Stimulated activated CD4-positive, alpha-beta T cell treated with anti-CD3 and anti-CD28 coated beads, TNF-alpha, amount 100 ng/mL, for 48 hours (primary cell): ENCODE measurements at regions not wholly inside any gene's neighbourhood (a gene's known extent, or its start where the extent isn't known, plus 50 kb on each side); places are given as distances from the start of the nearest gene placed in this dataset.

Experiments used
- DNase-seq, 3 donors: peaks; one replicate each; pipeline ENCODE4 v3.0.0-alpha.2; 2020; ENCODE audit warnings: low read depth in 3 of 3

GRCh38 chr21:43364261-43364510 lies 62.7 kb downstream of the SIK1 start:
- no peak for DNase-seq

- no peak for DNase-seq
Measured at GRCh38 chr21:43363506-43364260, 63.2 kb downstream of the SIK1 start.

- no peak for DNase-seq
Measured at GRCh38 chr21:43362915-43363314, 64.0 kb downstream of the SIK1 start.

- DNase-seq, result peak; percentile 32 to 62 (median 41)
Measured at GRCh38 chr21:43362321-43362791, 64.6 kb downstream of the SIK1 start.

- peak in 1 of 3 donors; percentile 20 for DNase-seq
Measured at GRCh38 chr21:43361493-43362296, 65.2 kb downstream of the SIK1 start.

GRCh38 chr21:43361127-43361492 lies 65.8 kb downstream of the SIK1 start:
- no peak for DNase-seq

- no peak for DNase-seq
Measured at GRCh38 chr21:43360441-43361126, 66.3 kb downstream of the SIK1 start.

- no peak for DNase-seq
Measured at GRCh38 chr21:43358940-43359822, 67.8 kb downstream of the SIK1 start.

GRCh38 chr21:43357715-43358430 lies 69.1 kb downstream of the SIK1 start:
- no peak for DNase-seq

GRCh38 chr21:43355925-43356289 lies 71.0 kb downstream of the SIK1 start:
- DNase-seq, result no peak

GRCh38 chr21:43355266-43355924 lies 71.5 kb downstream of the SIK1 start:
- no peak for DNase-seq

- DNase-seq, result no peak
Measured at GRCh38 chr21:43354666-43355065, 72.3 kb downstream of the SIK1 start.

GRCh38 chr21:43354026-43354420 lies 72.9 kb downstream of the SIK1 start:
- DNase-seq, result no peak

GRCh38 chr21:43353282-43354025 lies 73.5 kb downstream of the SIK1 start:
- no peak for DNase-seq

GRCh38 chr21:43352568-43353281 lies 74.2 kb downstream of the SIK1 start:
- DNase-seq, result no peak

- DNase-seq, result no peak
Measured at GRCh38 chr21:43352154-43352537, 74.8 kb downstream of the SIK1 start.

GRCh38 chr21:43351501-43352153 lies 75.3 kb downstream of the SIK1 start:
- DNase-seq, result no peak

- no peak for DNase-seq
Measured at GRCh38 chr21:43349644-43350043, 77.3 kb downstream of the SIK1 start.

GRCh38 chr21:43348801-43349261 lies 78.1 kb downstream of the SIK1 start:
- DNase-seq, result no peak
